MM.1S (cell line): ENCODE measurements at regions not wholly inside any gene's neighbourhood (a gene's known extent, or its start where the extent isn't known, plus 50 kb on each side); places are given as distances from the start of the nearest gene placed in this dataset.
"Not testable (repeated sequence)": the region's sequence is repeated elsewhere in the genome, so short reads cannot be mapped to it uniquely, and the experiment has no call there.

ENCODE experiments used
- DNase-seq: peaks from one replicate; pipeline ENCODE4 v3.0.0-alpha.2; 2015
- H2AFZ ChIP-seq: fragments of 300-600 bp; sonication (generic); 2 replicates; pipeline ENCODE4 v1.6.0; 2016; ENCODE audit warnings: antibody characterized with exemption, low read length
- H3F3A ChIP-seq: fragments of 300-600 bp; sonication (generic); 2 replicates; pipeline ENCODE4 v1.6.1; 2016; ENCODE audit warnings: mild to moderate bottlenecking, antibody characterized with exemption, low read length, moderate library complexity, mixed read lengths; ENCODE audit not compliant: insufficient read depth
- H3K27ac ChIP-seq: fragments of 300-600 bp; sonication (generic); 2 replicates; pipeline ENCODE4 v1.5.1; 2016; ENCODE audit warnings: mild to moderate bottlenecking, low read length
- H3K27me3 ChIP-seq: fragments of 300-600 bp; sonication (generic); replicated peaks from 2 replicates; pipeline ENCODE4 v1.6.0; 2016; ENCODE audit warnings: low read length; ENCODE audit not compliant: insufficient read depth
- H3K36me3 ChIP-seq: fragments of 300-600 bp; sonication (generic); replicated peaks from 2 replicates; pipeline ENCODE4 v1.6.1; 2016; ENCODE audit warnings: mild to moderate bottlenecking, low read length, mixed read lengths; ENCODE audit not compliant: insufficient read depth
- H3K4me1 ChIP-seq: fragments of 300-600 bp; sonication (generic); 2 replicates; pipeline ENCODE4 v1.6.1; 2016; ENCODE audit warnings: low read length, mixed read lengths
- H3K4me2 ChIP-seq: fragments of 300-600 bp; sonication (generic); 2 replicates; pipeline ENCODE4 v1.6.0; 2016; ENCODE audit warnings: low read depth, low read length
- H3K4me3 ChIP-seq: fragments of 300-600 bp; sonication (generic); 2 replicates; pipeline ENCODE4 v1.5.1; 2016; ENCODE audit warnings: low read length, mixed read lengths
- H3K79me2 ChIP-seq: fragments of 300-600 bp; sonication (generic); 2 replicates; pipeline ENCODE4 v1.6.1; 2016; ENCODE audit warnings: mixed run types, low read length, mixed read lengths
- H3K9ac ChIP-seq: fragments of 300-600 bp; sonication (generic); 2 replicates; pipeline ENCODE4 v1.6.1; 2016; ENCODE audit warnings: low read length, mixed read lengths
- H3K9me2 ChIP-seq: fragments of 300-600 bp; sonication (generic); replicated peaks from 2 replicates; pipeline ENCODE4 v1.6.1; 2016; ENCODE audit warnings: mild to moderate bottlenecking, low read length, mixed read lengths; ENCODE audit not compliant: insufficient read depth
- H3K9me3 ChIP-seq: fragments of 300-600 bp; sonication (generic); replicated peaks from 2 replicates; pipeline ENCODE4 v1.6.1; 2016; ENCODE audit warnings: mild to moderate bottlenecking, low read length, mixed read lengths; ENCODE audit not compliant: insufficient read depth
- H4K20me1 ChIP-seq: fragments of 300-600 bp; sonication (generic); 2 replicates; pipeline ENCODE4 v1.6.1; 2016; ENCODE audit warnings: mild to moderate bottlenecking, low read length, moderate library complexity, mixed read lengths; ENCODE audit not compliant: insufficient read depth
- EZH2 ChIP-seq: fragments of 300-600 bp; sonication (generic); optimal IDR thresholded peaks from 2 replicates; pipeline ENCODE3; 2017; ENCODE audit warnings: low read depth, mild to moderate bottlenecking, antibody characterized with exemption, low read length, mixed read lengths
- EZH2phosphoT487 ChIP-seq: fragments of 300-600 bp; sonication (generic); IDR thresholded peaks from 2 replicates; pipeline ENCODE4 v1.6.1; 2018; ENCODE audit warnings: antibody characterized with exemption, low read length
- TF ChIP-seq, protein P1 (sequence below): fragments of 300-600 bp; sonication (generic); IDR thresholded peaks from 2 replicates; pipeline ENCODE4 v1.5.1; 2016; ENCODE audit warnings: antibody characterized with exemption, low read length, mixed read lengths

DNA sequence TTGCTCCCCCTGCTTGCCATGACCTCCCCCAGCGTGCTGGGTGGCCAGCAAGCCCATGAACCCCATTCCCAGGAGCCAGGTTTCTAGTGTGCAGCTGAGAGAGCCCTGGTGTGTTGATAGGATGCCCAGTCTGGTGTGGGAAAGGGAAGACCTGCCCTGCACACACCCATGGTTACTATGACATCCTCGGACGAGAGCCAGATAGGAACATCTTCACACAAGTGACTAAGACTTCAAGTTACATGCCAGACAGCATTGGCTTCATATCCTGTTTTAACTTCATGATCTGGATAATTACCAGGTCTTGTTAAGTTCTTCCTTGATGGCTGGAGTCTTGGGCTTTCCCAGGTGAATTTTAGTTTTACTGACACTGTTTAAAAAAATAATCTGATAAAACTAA, 196.6 kb upstream of the EGLN3 start:
- no peak for DNase-seq
- H3F3A ChIP-seq: no peaks in the 10 kb centered on the region
- H2AFZ ChIP-seq: no peak overlapping the region

DNA sequence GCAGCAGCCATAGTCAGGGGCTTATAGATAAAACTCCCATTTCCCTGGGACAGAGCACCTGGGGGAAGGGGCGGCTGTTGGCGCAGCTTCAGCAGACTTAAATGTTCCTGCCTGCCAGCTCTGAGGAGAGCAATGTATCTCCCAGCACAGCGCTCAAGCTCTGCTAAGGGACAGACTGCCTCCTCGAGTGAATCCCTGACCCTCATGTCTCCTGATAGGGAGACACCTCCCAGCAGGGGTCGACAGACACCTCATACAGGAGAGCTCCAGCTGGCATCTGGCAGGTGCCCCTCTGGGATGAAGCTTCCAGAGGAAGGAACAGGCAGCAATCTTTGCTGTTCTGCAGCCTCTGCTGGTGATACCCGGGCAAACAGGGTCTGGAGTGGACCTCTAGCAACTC, 189.3 kb upstream of the EGLN3 start:
- H2AFZ ChIP-seq, H3K4me3 ChIP-seq, H3K27me3 ChIP-seq, H3K27ac ChIP-seq, H3K79me2 ChIP-seq, H3K9me2 ChIP-seq, H3K36me3 ChIP-seq, H3K4me1 ChIP-seq, H3K9ac ChIP-seq, H3K4me2 ChIP-seq, H3K9me3 ChIP-seq, H3F3A ChIP-seq, H4K20me1 ChIP-seq, DNase-seq: not testable (repeated sequence)

More for the DNA sequence above, 196.6 kb upstream of the EGLN3 start:
- Histone ChIP-seq H3K36me3 (no peaks in the 10 kb centered on the region), H3K4me2 (no peak overlapping the region), H3K9me2 (no peaks in the 10 kb centered on the region), H3K27ac (no peak overlapping the region), H4K20me1 (no peaks in the 10 kb centered on the region), H3K27me3 (no peaks in the 10 kb centered on the region), H3K4me1 (no peaks in the 10 kb centered on the region), H3K79me2 (no peaks in the 10 kb centered on the region), H3K9ac (no peak overlapping the region), H3K4me3 (no peak overlapping the region), H3K9me3 (no peaks in the 10 kb centered on the region)
- TF ChIP-seq, protein P1, sequence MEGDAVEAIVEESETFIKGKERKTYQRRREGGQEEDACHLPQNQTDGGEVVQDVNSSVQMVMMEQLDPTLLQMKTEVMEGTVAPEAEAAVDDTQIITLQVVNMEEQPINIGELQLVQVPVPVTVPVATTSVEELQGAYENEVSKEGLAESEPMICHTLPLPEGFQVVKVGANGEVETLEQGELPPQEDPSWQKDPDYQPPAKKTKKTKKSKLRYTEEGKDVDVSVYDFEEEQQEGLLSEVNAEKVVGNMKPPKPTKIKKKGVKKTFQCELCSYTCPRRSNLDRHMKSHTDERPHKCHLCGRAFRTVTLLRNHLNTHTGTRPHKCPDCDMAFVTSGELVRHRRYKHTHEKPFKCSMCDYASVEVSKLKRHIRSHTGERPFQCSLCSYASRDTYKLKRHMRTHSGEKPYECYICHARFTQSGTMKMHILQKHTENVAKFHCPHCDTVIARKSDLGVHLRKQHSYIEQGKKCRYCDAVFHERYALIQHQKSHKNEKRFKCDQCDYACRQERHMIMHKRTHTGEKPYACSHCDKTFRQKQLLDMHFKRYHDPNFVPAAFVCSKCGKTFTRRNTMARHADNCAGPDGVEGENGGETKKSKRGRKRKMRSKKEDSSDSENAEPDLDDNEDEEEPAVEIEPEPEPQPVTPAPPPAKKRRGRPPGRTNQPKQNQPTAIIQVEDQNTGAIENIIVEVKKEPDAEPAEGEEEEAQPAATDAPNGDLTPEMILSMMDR: no peak
- TF ChIP-seq EZH2 (no peak), EZH2phosphoT487 (no peak)

DNA sequence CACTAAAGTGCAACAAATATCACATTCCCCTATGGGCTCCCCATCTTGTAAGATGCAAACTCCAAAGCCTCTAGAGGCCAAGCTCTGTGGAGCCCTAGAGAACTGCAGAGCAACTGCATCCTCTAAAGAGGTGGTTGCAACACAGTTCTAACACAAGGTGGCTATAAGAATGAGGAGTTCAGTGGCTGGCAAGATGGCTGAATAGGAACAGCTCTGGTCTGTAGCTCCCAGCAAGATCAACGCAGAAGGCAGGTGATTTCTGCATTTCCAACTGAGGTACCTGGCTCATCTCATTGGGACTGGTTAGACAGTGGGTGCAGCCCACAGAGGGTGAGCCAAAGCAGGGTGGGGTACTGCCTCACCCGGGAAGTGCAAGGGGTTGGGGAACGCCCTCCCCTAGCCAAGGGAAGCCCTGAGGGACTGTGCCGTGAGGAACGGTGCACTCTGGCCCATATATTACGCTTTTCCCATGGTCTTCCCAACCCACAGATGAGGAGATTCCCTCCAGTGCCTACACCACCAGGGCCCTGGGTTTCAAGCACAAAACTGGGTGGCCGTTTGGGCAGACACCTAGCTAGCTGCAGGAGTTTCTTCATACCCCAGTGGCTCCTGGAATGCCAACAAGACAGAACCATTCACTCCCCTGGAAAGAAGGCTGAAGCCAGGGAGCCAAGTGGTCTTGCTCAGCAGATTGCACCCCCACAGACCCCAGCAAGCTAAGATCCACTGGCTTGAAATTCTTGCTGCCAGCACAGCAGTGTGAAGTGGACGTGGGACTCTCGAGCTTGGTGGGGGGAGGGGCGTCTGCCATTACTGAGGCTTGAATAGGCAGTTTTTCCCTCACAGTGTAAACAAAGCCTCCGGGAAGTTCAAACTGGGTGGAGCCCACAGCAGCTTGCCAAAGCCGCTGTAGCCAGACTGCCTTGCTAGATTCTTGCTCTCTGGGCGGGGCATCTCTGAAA, 188.6 kb upstream of the EGLN3 start:
- H3F3A ChIP-seq, H3K4me1 ChIP-seq, H4K20me1 ChIP-seq, H3K36me3 ChIP-seq, H2AFZ ChIP-seq, H3K9me3 ChIP-seq, H3K9me2 ChIP-seq, H3K79me2 ChIP-seq, H3K4me2 ChIP-seq, DNase-seq, H3K27me3 ChIP-seq, H3K27ac ChIP-seq, H3K4me3 ChIP-seq, H3K9ac ChIP-seq: not testable (repeated sequence)

DNA sequence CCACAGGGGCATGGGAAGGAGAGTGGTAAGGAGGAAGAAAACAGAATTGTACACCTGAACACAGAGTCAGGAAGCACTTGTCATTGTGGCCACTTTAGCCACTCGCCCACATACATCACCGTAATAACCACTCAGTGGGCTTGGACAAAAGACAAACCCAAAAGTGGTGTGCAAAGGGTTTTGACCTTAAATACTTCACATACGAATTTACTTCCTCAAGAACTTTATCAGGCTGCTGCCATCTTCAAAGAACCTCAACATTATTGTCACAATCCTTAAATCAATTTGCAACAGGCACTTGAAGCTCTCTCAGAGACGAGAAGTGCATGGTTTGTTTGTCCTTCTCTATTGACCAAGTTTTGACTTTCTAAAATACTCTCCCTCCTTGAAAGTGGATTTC, 187.3 kb upstream of the EGLN3 start:
- TF ChIP-seq EZH2phosphoT487 (no peak), EZH2 (no peak)
- TF ChIP-seq, protein P1: no peak
- H3K36me3 ChIP-seq: no peaks in the 10 kb centered on the region
- no peaks in the 10 kb centered on the region for H3K4me1 ChIP-seq

More for the DNA sequence above, 187.3 kb upstream of the EGLN3 start:
- no peaks in the 10 kb centered on the region for H3F3A ChIP-seq
- H3K4me2 ChIP-seq: no peak overlapping the region
- no peaks in the 10 kb centered on the region for H3K79me2 ChIP-seq
- no peaks in the 10 kb centered on the region for H3K9me2 ChIP-seq
- H3K9me3 ChIP-seq: no peaks in the 10 kb centered on the region
- no peak overlapping the region for H3K9ac ChIP-seq
- H2AFZ ChIP-seq: no peak overlapping the region
- H3K27ac ChIP-seq: no peak overlapping the region
- H4K20me1 ChIP-seq: no peaks in the 10 kb centered on the region
- no peak overlapping the region for H3K4me3 ChIP-seq
- no peak for DNase-seq
- H3K27me3 ChIP-seq: no peaks in the 10 kb centered on the region
